SK-N-MC (cell line): ENCODE measurements at regions not wholly inside any gene's neighbourhood (a gene's known extent, or its start where the extent isn't known, plus 50 kb on each side); places are given as distances from the start of the nearest gene placed in this dataset.
"Not testable (repeated sequence)": the region's sequence is repeated elsewhere in the genome, so short reads cannot be mapped to it uniquely, and the experiment has no call there.

Experiments
- EZH2 ChIP-seq: fragments of 200-600 bp; sonication (generic); IDR thresholded peaks from one replicate; pipeline ENCODE4 v1.6.1; 2017; ENCODE audit warnings: antibody characterized with exemption
- FOXP2 ChIP-seq: optimal IDR thresholded peaks from 2 replicates; pipeline ENCODE3; 2011; ENCODE audit warnings: mild to moderate bottlenecking, moderate library complexity; ENCODE audit not compliant: insufficient read depth; ENCODE audit errors: extremely low read length, control extremely low read depth
- POLR2AphosphoS5 ChIP-seq: IDR thresholded peaks from 2 replicates; pipeline ENCODE4 v1.6.1; 2012; ENCODE audit warnings: mild to moderate bottlenecking, low read depth, low read length, borderline replicate concordance

DNA sequence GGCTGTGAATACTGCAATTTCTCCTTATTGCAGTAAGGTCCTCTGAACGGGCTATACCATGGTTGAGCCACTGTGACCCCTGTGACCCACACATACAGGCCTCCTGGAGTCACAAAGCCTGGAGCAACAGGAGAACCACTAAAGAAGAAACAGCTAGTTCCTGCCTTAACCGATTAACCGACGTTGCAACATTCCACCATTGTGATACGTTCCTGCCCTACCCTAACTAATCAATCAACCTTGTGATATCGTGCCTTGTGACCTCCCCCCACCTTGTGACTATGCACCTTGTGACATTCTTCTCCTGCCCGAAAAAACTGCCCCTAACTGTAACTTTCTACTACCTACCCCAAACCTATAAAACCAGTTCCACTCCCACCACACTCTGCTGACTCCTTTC is 301.5 kb upstream of the MAGEB16 start:
- TF ChIP-seq POLR2AphosphoS5, EZH2, FOXP2: not testable (repeated sequence)
